ENCODE measurements at regions not wholly inside any gene's neighbourhood (a gene's known extent, or its start where the extent isn't known, plus 50 kb on each side); places are given as distances from the start of the nearest gene placed in this dataset.

GRCh38 chr3:44175070-44175469 lies 66.6 kb upstream of the TOPAZ1 start:
- no peaks in the 10 kb centered on the region for H4K20me1 ChIP-seq (ENCODE audit: control insufficient read depth, extremely low read depth, insufficient read depth, low read length)
- H2AFZ ChIP-seq (ENCODE audit: control insufficient read depth, low read length): no peak overlapping the region
- H3K36me3 ChIP-seq (ENCODE audit: control insufficient read depth in 2 of 2, extremely low read depth in 1 of 2, insufficient read depth in 2 of 2, low read length in 2 of 2): no peaks in the 10 kb centered on the region
- TF ChIP-seq CTCF (optimal IDR thresholded peaks at IDR 0.05 in 1 of 3, IDR thresholded peaks at IDR 0.05 in 1 of 3, conservative IDR thresholded peaks at IDR 0.05 in 1 of 3; ENCODE audit: extremely low read depth in 1 of 3, insufficient read depth in 2 of 3, low read length in 3 of 3) (no peak), EZH2 (IDR thresholded peaks at IDR 0.05; ENCODE audit: low read length) (no peak)
- peaks cover 8% of the 10 kb centered on the region for H3K4me1 ChIP-seq (ENCODE audit: control insufficient read depth, extremely low read depth, insufficient read depth, low read length)
- H3K9me3 ChIP-seq (ENCODE audit: control insufficient read depth, low read depth, low read length): no peaks in the 10 kb centered on the region
- dilution Hi-C loops (cut with MboI; ENCODE audit: extremely low pct_ligation_motif_present, low sequenced_read_pairs): no loop called here
- H3K9me1 ChIP-seq (ENCODE audit: control insufficient read depth, extremely low read depth, insufficient read depth, low read length): no peaks in the 10 kb centered on the region
- H3K79me2 ChIP-seq (ENCODE audit: control insufficient read depth, insufficient read depth, low read length): no peaks in the 10 kb centered on the region
- H3K9ac ChIP-seq (ENCODE audit: control insufficient read depth, extremely low read depth, insufficient read depth, low read length): no peak overlapping the region
- no peak overlapping the region for H3K4me2 ChIP-seq (ENCODE audit: control insufficient read depth, extremely low read depth, insufficient read depth, low read depth, low read length)
- H3K27ac ChIP-seq (ENCODE audit: control insufficient read depth, insufficient read depth, low read length): no peak overlapping the region
- DNase-seq (ENCODE audit: low read depth, low spot score): no peak
- no peak overlapping the region for H3K4me3 ChIP-seq (ENCODE audit: control insufficient read depth in 2 of 3, extremely low read depth in 1 of 3, insufficient read depth in 2 of 3, low read depth in 1 of 3, low read length in 3 of 3)
- no peak for FAIRE-seq
- peaks cover 8% of the 10 kb centered on the region for H3K27me3 ChIP-seq (ENCODE audit: control insufficient read depth, extremely low read depth, insufficient read depth, low read length)

GRCh38 chr3:44179246-44179645 lies 62.4 kb upstream of the TOPAZ1 start:
- H3K9me3 ChIP-seq (ENCODE audit: control insufficient read depth, low read depth, low read length): no peaks in the 10 kb centered on the region
- H3K4me1 ChIP-seq (ENCODE audit: control insufficient read depth, extremely low read depth, insufficient read depth, low read length): peaks cover 8% of the 10 kb centered on the region
- no peak for FAIRE-seq
- DNase-seq (ENCODE audit: low read depth, low spot score): no peak
- H4K20me1 ChIP-seq (ENCODE audit: control insufficient read depth, extremely low read depth, insufficient read depth, low read length): no peaks in the 10 kb centered on the region
- no peak overlapping the region for H3K4me2 ChIP-seq (ENCODE audit: control insufficient read depth, extremely low read depth, insufficient read depth, low read depth, low read length)
- no peaks in the 10 kb centered on the region for H3K36me3 ChIP-seq (ENCODE audit: control insufficient read depth in 2 of 2, extremely low read depth in 1 of 2, insufficient read depth in 2 of 2, low read length in 2 of 2)
- peaks cover 2% of the 10 kb centered on the region for H3K27me3 ChIP-seq (ENCODE audit: control insufficient read depth, extremely low read depth, insufficient read depth, low read length)
- no peak overlapping the region for H3K9ac ChIP-seq (ENCODE audit: control insufficient read depth, extremely low read depth, insufficient read depth, low read length)
- H3K9me1 ChIP-seq (ENCODE audit: control insufficient read depth, extremely low read depth, insufficient read depth, low read length): no peaks in the 10 kb centered on the region
- no peaks in the 10 kb centered on the region for H3K79me2 ChIP-seq (ENCODE audit: control insufficient read depth, insufficient read depth, low read length)
- dilution Hi-C loops (cut with MboI; ENCODE audit: extremely low pct_ligation_motif_present, low sequenced_read_pairs): no loop called here
- TF ChIP-seq EZH2 (IDR thresholded peaks at IDR 0.05; ENCODE audit: low read length) (no peak), CTCF (optimal IDR thresholded peaks at IDR 0.05 in 1 of 3, IDR thresholded peaks at IDR 0.05 in 1 of 3, conservative IDR thresholded peaks at IDR 0.05 in 1 of 3; ENCODE audit: extremely low read depth in 1 of 3, insufficient read depth in 2 of 3, low read length in 3 of 3) (no peak)
- H3K27ac ChIP-seq (ENCODE audit: control insufficient read depth, insufficient read depth, low read length): no peak overlapping the region
- H3K4me3 ChIP-seq (ENCODE audit: control insufficient read depth in 2 of 3, extremely low read depth in 1 of 3, insufficient read depth in 2 of 3, low read depth in 1 of 3, low read length in 3 of 3): no peak overlapping the region
- H2AFZ ChIP-seq (ENCODE audit: control insufficient read depth, low read length): no peak overlapping the region

All from keratinocyte (primary cell).